22Rv1 (cell line): ENCODE measurements at regions not wholly inside any gene's neighbourhood (a gene's known extent, or its start where the extent isn't known, plus 50 kb on each side); places are given as distances from the start of the nearest gene placed in this dataset.

Experiments used
- CTCF ChIP-seq: fragments of 450-650 bp; IDR thresholded peaks from 2 replicates; pipeline ENCODE4 v1.5.1; 2017; ENCODE audit warnings: mild to moderate bottlenecking
- ZFX ChIP-seq: fragments of 450-650 bp; IDR thresholded peaks from 2 replicates; pipeline ENCODE4 v1.6.1; 2017; ENCODE audit warnings: antibody characterized with exemption, borderline replicate concordance

DNA sequence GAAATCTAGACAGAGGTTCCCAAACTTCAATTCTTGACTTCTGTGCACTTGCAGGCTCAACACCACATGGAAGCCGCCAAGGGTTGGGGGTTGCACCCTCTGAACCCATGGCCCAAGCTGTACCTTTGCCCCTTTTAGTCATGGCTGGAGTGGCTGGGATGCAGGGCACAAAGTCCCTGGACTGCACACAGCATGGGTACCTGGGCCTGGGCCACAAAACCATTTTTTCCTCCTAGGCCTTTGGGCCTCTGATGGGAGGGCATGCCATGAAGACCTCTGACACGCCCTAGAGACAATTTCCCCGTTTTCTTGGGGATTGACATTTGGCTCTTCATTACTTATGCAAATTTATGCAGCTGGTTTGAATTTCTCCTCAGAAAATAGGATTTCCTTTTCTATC lies 342.0 kb downstream of the TPBG start:
- TF ChIP-seq CTCF (no peak), ZFX (no peak)
